HEK293 (cell line): ENCODE measurements at regions not wholly inside any gene's neighbourhood (a gene's known extent, or its start where the extent isn't known, plus 50 kb on each side); places are given as distances from the start of the nearest gene placed in this dataset.

Source experiments
- CTCF ChIA-PET: fragments of 350-600 bp; formaldehyde crosslinking; extraction: SDS; loops from one replicate; lab custom pipeline; 2021; ENCODE audit warnings: antibody characterized with exemption; lab: Yijun Ruan, JAX
- POLR2A ChIA-PET: fragments of 300-600 bp; formaldehyde crosslinking; extraction: SDS; loops from one replicate; lab custom pipeline; 2020; ENCODE audit warnings: antibody characterized with exemption, inconsistent platforms; lab: Yijun Ruan, JAX
- H3K27ac ChIP-seq: fragments of 200-500 bp; sonication (Bioruptor generic); 2 replicates; pipeline ENCODE4 v1.5.1; 2014; ENCODE audit warnings: low read depth, low read length, control low read depth, inconsistent platforms; ENCODE audit errors: extremely low read depth
- H3K36me3 ChIP-seq, 2 experiments: fragments of 200-500 bp in 1 of 2; sonication (Bioruptor generic) in 1 of 2; 1 replicate in 1 of 2; 2 replicates in 1 of 2; pipeline ENCODE4 v1.5.1; 2014 to 2017; ENCODE audit warnings: inconsistent platforms in 2 of 2, low read length in 2 of 2; ENCODE audit not compliant: control insufficient read depth in 2 of 2, insufficient read depth in 1 of 2
- H3K4me1 ChIP-seq: fragments of 200-500 bp; sonication (Bioruptor generic); 2 replicates; pipeline ENCODE4 v1.5.1; 2014; ENCODE audit warnings: mild to moderate bottlenecking, low read length, inconsistent platforms; ENCODE audit not compliant: control insufficient read depth, insufficient read depth
- H3K4me3 ChIP-seq: 2 replicates; pipeline ENCODE4 v1.5.1; 2011; ENCODE audit warnings: low read depth, mild to moderate bottlenecking, control low read depth, low read length, moderate library complexity
- H3K9me3 ChIP-seq: fragments of 200-500 bp; sonication (Bioruptor generic); 2 replicates; pipeline ENCODE4 v1.5.1; 2014; ENCODE audit warnings: low read depth, low read length, inconsistent platforms; ENCODE audit not compliant: control insufficient read depth, insufficient read depth
- IKZF3 ChIP-seq: fragments of 450-650 bp; IDR thresholded peaks from 2 replicates; pipeline ENCODE4 v1.5.0; 2018; ENCODE audit warnings: missing biosample characterization, mild to moderate bottlenecking, missing genetic modification characterization, moderate library complexity
- KLF10 ChIP-seq: fragments of 450-650 bp; IDR thresholded peaks from 2 replicates; pipeline ENCODE4 v1.5.1; 2018; ENCODE audit warnings: missing biosample characterization, mild to moderate bottlenecking, missing genetic modification characterization
- MZF1 ChIP-seq: fragments of 450-650 bp; formaldehyde crosslinking; IDR thresholded peaks from 2 replicates; pipeline ENCODE4 v1.5.1; 2017; ENCODE audit warnings: missing biosample characterization, missing genetic modification characterization, borderline replicate concordance
- PATZ1 ChIP-seq: fragments of 450-650 bp; formaldehyde crosslinking; IDR thresholded peaks from 2 replicates; pipeline ENCODE4 v1.5.1; 2016; ENCODE audit warnings: missing biosample characterization, missing genetic modification characterization
- SETDB1 ChIP-seq: IDR thresholded peaks from one replicate; pipeline ENCODE4 v1.6.1; 2017; ENCODE audit warnings: mild to moderate bottlenecking, low read length, moderate library complexity, mixed read lengths; ENCODE audit not compliant: insufficient read length
- YY1 ChIP-seq: fragments of 450-650 bp; formaldehyde crosslinking; IDR thresholded peaks from 2 replicates; pipeline ENCODE4 v1.5.1; 2018; ENCODE audit warnings: missing biosample characterization, missing genetic modification characterization
- ZBTB48 ChIP-seq: fragments of 450-650 bp; formaldehyde crosslinking; IDR thresholded peaks from 2 replicates; pipeline ENCODE4 v1.5.1; 2016; ENCODE audit warnings: missing biosample characterization, missing genetic modification characterization
- ZNF311 ChIP-seq: fragments of 450-650 bp; formaldehyde crosslinking; IDR thresholded peaks from 2 replicates; pipeline ENCODE4 v1.5.1; 2017; ENCODE audit warnings: missing biosample characterization, missing genetic modification characterization, borderline replicate concordance
- ZNF335 ChIP-seq: fragments of 450-650 bp; formaldehyde crosslinking; conservative IDR thresholded peaks from 2 replicates; pipeline ENCODE4 v1.5.1; 2016; ENCODE audit warnings: missing biosample characterization, missing genetic modification characterization
- ZNF37A ChIP-seq: fragments of 450-650 bp; IDR thresholded peaks from 2 replicates; pipeline ENCODE4 v1.5.1; 2018; ENCODE audit warnings: missing biosample characterization, missing genetic modification characterization
- ZNF423 ChIP-seq: fragments of 450-650 bp; formaldehyde crosslinking; IDR thresholded peaks from 2 replicates; pipeline ENCODE4 v1.5.1; 2016; ENCODE audit warnings: missing biosample characterization, missing genetic modification characterization
- ZNF530 ChIP-seq: fragments of 450-650 bp; formaldehyde crosslinking; IDR thresholded peaks from 2 replicates; pipeline ENCODE4 v1.5.1; 2016; ENCODE audit warnings: low read depth, missing biosample characterization, missing genetic modification characterization
- ZNF558 ChIP-seq: fragments of 450-650 bp; formaldehyde crosslinking; IDR thresholded peaks from 2 replicates; pipeline ENCODE4 v1.5.1; 2016; ENCODE audit warnings: missing biosample characterization, missing genetic modification characterization
- ZNF621 ChIP-seq: fragments of 450-650 bp; formaldehyde crosslinking; IDR thresholded peaks from 2 replicates; pipeline ENCODE4 v1.5.1; 2017; ENCODE audit warnings: missing biosample characterization, missing genetic modification characterization
- ZNF629 ChIP-seq: fragments of 450-650 bp; formaldehyde crosslinking; IDR thresholded peaks from 2 replicates; pipeline ENCODE4 v1.5.1; 2017; ENCODE audit warnings: missing biosample characterization, missing genetic modification characterization
- ZNF654 ChIP-seq: fragments of 450-650 bp; formaldehyde crosslinking; IDR thresholded peaks from 2 replicates; pipeline ENCODE4 v1.5.1; 2016; ENCODE audit warnings: low read depth, missing biosample characterization, missing genetic modification characterization
- ZSCAN16 ChIP-seq: fragments of 450-650 bp; formaldehyde crosslinking; IDR thresholded peaks from 2 replicates; pipeline ENCODE4 v1.5.1; 2016; ENCODE audit warnings: missing biosample characterization, missing genetic modification characterization
- TF ChIP-seq, protein P1 (sequence below): fragments of 450-650 bp; formaldehyde crosslinking; conservative IDR thresholded peaks from 2 replicates; pipeline ENCODE4 v1.5.1; 2016; ENCODE audit warnings: low read depth, missing biosample characterization, missing genetic modification characterization
- TF ChIP-seq, protein P2 (sequence below): fragments of 450-650 bp; formaldehyde crosslinking; IDR thresholded peaks from 2 replicates; pipeline ENCODE4 v1.5.1; 2016; ENCODE audit warnings: missing biosample characterization, missing genetic modification characterization
- TF ChIP-seq, protein P3 (sequence below): fragments of 450-650 bp; formaldehyde crosslinking; IDR thresholded peaks from 2 replicates; pipeline ENCODE4 v1.5.1; 2017; ENCODE audit warnings: missing biosample characterization, missing genetic modification characterization

DNA sequence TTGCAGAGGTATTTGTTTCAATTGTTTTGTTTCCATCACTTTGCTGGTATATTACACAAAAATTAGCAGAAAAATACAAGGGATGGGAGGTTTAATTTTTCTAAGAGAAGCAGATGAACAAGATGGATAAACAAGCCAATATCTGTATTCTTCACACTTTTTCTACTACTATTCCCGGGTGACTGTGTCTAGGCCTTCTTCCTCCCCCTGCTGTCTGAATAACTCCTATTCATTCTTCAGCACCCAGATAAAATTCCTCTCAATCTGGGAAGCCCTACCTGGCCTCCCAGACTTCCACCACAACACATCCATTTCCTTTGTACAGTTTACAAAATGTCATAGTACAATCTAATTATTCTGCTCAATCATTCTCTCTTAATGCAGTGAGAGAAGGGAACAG is 666.6 kb upstream of the TENM4 start:
- H3K9me3 ChIP-seq: no peaks in the 10 kb centered on the region
- no peaks in the 10 kb centered on the region for H3K36me3 ChIP-seq
- ChIA-PET POLR2A (no interaction called here), CTCF (no interaction called here)
- no peak overlapping the region for H3K27ac ChIP-seq
- no peaks in the 10 kb centered on the region for H3K4me1 ChIP-seq
- H3K4me3 ChIP-seq: no peak overlapping the region
- TF ChIP-seq IKZF3 (tag by site-specific recombination) (no peak), ZNF311 (no peak), KLF10 (no peak), SETDB1 (no peak), ZSCAN16 (no peak), ZNF621 (tag by site-specific recombination) (no peak), ZNF629 (tag by site-specific recombination) (no peak), ZNF335 (tag by site-specific recombination) (no peak), MZF1 (tag by site-specific recombination) (no peak)

GRCh38 chr11:80104191-80104590 is 663.4 kb upstream of the TENM4 start:
- TF ChIP-seq, protein P1, sequence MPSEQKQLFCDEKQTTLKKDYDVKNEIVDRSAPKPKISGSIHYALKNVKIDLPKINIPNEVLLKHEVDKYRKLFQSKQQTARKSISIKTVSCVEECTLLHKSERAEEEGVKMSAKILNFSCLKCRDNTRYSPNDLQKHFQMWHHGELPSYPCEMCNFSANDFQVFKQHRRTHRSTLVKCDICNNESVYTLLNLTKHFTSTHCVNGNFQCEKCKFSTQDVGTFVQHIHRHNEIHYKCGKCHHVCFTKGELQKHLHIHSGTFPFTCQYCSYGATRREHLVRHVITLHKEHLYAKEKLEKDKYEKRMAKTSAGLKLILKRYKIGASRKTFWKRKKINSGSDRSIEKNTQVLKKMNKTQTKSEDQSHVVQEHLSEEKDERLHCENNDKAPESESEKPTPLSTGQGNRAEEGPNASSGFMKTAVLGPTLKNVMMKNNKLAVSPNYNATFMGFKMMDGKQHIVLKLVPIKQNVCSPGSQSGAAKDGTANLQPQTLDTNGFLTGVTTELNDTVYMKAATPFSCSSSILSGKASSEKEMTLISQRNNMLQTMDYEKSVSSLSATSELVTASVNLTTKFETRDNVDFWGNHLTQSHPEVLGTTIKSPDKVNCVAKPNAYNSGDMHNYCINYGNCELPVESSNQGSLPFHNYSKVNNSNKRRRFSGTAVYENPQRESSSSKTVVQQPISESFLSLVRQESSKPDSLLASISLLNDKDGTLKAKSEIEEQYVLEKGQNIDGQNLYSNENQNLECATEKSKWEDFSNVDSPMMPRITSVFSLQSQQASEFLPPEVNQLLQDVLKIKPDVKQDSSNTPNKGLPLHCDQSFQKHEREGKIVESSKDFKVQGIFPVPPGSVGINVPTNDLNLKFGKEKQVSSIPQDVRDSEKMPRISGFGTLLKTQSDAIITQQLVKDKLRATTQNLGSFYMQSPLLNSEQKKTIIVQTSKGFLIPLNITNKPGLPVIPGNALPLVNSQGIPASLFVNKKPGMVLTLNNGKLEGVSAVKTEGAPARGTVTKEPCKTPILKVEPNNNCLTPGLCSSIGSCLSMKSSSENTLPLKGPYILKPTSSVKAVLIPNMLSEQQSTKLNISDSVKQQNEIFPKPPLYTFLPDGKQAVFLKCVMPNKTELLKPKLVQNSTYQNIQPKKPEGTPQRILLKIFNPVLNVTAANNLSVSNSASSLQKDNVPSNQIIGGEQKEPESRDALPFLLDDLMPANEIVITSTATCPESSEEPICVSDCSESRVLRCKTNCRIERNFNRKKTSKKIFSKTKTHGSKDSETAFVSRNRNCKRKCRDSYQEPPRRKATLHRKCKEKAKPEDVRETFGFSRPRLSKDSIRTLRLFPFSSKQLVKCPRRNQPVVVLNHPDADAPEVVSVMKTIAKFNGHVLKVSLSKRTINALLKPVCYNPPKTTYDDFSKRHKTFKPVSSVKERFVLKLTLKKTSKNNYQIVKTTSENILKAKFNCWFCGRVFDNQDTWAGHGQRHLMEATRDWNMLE: no peak
- TF ChIP-seq ZNF423 (tag by site-specific recombination) (no peak), YY1 (no peak), ZNF654 (tag by site-specific recombination) (no peak), ZNF37A (tag by site-specific recombination) (no peak), ZNF311 (no peak), PATZ1 (tag by site-specific recombination) (no peak), ZBTB48 (tag by site-specific recombination) (no peak), ZNF530 (tag by site-specific recombination) (no peak), ZNF558 (tag by site-specific recombination) (no peak)
- TF ChIP-seq, protein P2, sequence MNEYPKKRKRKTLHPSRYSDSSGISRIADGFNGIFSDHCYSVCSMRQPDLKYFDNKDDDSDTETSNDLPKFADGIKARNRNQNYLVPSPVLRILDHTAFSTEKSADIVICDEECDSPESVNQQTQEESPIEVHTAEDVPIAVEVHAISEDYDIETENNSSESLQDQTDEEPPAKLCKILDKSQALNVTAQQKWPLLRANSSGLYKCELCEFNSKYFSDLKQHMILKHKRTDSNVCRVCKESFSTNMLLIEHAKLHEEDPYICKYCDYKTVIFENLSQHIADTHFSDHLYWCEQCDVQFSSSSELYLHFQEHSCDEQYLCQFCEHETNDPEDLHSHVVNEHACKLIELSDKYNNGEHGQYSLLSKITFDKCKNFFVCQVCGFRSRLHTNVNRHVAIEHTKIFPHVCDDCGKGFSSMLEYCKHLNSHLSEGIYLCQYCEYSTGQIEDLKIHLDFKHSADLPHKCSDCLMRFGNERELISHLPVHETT: no peak
- TF ChIP-seq, protein P3, sequence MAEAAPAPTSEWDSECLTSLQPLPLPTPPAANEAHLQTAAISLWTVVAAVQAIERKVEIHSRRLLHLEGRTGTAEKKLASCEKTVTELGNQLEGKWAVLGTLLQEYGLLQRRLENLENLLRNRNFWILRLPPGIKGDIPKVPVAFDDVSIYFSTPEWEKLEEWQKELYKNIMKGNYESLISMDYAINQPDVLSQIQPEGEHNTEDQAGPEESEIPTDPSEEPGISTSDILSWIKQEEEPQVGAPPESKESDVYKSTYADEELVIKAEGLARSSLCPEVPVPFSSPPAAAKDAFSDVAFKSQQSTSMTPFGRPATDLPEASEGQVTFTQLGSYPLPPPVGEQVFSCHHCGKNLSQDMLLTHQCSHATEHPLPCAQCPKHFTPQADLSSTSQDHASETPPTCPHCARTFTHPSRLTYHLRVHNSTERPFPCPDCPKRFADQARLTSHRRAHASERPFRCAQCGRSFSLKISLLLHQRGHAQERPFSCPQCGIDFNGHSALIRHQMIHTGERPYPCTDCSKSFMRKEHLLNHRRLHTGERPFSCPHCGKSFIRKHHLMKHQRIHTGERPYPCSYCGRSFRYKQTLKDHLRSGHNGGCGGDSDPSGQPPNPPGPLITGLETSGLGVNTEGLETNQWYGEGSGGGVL (tag by site-specific recombination): no peak
- H3K4me3 ChIP-seq: no peak overlapping the region
- ChIA-PET CTCF (no interaction called here), POLR2A (no interaction called here)
- no peaks in the 10 kb centered on the region for H3K36me3 ChIP-seq
- H3K9me3 ChIP-seq: no peaks in the 10 kb centered on the region
- no peaks in the 10 kb centered on the region for H3K4me1 ChIP-seq
- no peak overlapping the region for H3K27ac ChIP-seq
